ENCODE measurements at regions not wholly inside any gene's neighbourhood (a gene's known extent, or its start where the extent isn't known, plus 50 kb on each side); places are given as distances from the start of the nearest gene placed in this dataset.
"Not testable (repeated sequence)": the region's sequence is repeated elsewhere in the genome, so short reads cannot be mapped to it uniquely, and the experiment has no call there.

DNA sequence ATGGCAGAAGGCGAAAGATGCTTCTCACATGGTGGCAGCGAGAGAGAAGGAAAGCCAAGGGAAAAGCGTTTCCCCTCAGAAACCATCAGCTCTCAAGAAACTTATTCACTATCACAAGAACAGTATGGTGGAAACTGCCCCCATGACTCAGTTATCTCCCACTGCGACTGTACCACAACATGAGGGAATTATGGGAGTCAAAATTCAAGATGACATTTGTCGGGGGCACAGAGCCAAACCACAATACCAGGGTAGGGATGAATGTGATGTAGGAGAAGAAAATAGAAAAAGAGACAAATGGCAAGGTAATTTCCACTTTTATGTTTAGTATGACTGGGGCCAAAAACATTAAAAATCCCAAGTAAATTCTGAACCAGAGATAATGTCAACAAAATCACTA lies 216.8 kb downstream of the TRIM36 start:
- no peak for DNase-seq (ENCODE audit: low spot score)

- DNase-seq (ENCODE audit: low spot score): no peak
Measured at GRCh38 chr5:114949756-114950155, 220.0 kb downstream of the TRIM36 start.

- no peak for DNase-seq (ENCODE audit: low spot score)
Measured at GRCh38 chr5:114948986-114949621, 220.6 kb downstream of the TRIM36 start.

- DNase-seq (ENCODE audit: low spot score): no peak
Measured at GRCh38 chr5:114948363-114948762, 221.3 kb downstream of the TRIM36 start.

GRCh38 chr5:114940709-114941108 lies 229.0 kb downstream of the TRIM36 start:
- DNase-seq (ENCODE audit: low spot score): no peak

GRCh38 chr5:114935490-114935889 lies 234.2 kb downstream of the TRIM36 start:
- no peak for DNase-seq (ENCODE audit: low spot score)

DNA sequence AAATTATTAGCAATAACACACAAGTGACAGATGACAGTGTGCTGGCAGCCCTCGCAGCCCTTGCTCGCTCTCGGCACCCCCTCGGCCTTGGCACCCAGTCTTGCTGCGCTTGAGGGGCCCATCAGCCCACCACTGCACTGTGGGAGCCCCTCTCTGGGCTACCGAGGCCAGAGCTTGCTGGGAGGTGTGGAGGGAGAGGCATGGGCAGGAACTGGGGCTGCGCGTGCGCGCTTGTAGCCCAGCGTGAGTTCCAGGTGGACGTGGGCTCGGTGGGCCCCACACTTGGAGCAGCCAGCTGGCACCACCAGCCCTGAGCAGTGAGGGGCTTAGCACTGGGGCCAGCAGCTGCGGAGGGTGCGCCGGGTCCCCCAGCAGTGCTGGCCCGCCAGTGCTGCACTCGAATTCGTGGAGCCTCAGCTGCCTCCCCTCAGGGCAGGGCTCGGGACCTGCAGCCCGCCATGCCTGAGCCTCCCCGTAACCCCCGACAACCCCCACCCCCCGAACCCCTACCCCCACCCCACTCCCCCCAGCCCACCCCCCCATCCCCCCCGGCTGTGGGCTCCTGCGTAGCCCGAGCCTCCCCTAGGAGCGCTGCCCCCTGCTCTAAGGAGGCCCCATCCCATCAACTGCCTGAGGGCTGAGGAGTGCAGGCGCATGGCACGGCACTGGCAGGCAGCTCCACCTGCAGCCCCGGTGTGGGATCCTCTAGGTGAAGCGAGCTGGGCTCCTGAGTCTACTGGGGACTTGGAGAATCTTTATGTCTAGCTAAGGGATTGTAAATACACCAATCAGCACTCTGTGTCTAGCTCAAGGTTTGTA lies 240.9 kb downstream of the TRIM36 start:
- no peak for DNase-seq (ENCODE audit: low spot score)

- DNase-seq (ENCODE audit: low spot score): no peak
Measured at GRCh38 chr5:114924769-114925168, 244.9 kb downstream of the TRIM36 start.

DNA sequence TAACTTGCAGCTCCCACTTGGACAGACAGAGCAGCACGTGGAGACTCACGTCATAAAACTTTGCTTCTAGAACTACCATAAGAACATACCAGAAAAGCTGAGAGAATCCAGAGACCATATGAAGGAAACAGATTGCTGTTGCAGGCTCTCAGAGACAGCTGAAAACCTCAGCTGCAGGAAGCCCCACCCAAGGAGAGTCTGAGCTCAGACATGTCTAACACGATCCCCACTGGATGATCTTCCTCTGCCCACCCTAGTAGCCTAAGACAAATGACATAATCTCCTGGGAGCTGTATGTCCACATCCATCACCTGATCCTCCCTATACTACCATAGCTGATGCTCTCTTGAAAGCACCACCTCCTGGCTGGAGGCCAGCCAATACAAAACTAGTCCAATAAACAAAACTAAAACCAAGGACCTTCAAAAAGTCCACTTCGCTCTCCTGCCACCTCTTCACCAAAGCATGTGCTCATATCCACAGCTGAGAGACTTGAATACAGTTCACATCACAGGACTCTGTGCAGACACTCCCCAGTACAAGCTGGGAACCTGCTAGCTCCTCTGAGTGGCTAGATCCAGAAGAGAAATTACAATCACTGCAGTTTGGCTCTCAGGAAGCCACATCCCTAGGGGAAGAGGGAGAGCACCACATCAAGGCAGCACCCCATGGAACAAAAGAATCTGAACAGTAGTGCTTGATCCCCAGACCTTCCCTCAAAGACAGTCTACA lies 257.4 kb downstream of the TRIM36 start:
- DNase-seq (ENCODE audit: low spot score): no peak

- no peak for DNase-seq (ENCODE audit: low spot score)
Measured at GRCh38 chr5:114910727-114911126, 259.0 kb downstream of the TRIM36 start.

DNA sequence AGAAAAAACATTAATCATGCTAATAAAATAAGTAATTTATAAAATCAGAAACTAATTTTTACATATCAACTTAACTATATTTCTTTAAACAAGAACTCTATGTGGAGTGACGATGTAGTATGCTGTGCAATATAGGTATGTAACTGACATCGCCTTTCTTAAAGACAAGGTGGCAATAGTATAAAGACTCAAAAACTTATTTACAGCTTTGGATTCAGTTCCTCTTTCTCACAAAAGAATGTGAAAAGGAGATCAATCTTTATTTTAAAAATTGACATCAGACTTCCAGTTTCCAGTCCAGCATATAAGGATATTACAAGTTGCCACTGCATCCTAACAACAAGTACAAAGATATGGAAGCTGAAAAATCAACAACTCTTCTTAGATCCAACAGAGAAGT lies 260.3 kb downstream of the TRIM36 start:
- no peak for DNase-seq (ENCODE audit: low spot score)

GRCh38 chr5:114903767-114904166 lies 265.9 kb downstream of the TRIM36 start:
- no peak for DNase-seq (ENCODE audit: low spot score)

DNA sequence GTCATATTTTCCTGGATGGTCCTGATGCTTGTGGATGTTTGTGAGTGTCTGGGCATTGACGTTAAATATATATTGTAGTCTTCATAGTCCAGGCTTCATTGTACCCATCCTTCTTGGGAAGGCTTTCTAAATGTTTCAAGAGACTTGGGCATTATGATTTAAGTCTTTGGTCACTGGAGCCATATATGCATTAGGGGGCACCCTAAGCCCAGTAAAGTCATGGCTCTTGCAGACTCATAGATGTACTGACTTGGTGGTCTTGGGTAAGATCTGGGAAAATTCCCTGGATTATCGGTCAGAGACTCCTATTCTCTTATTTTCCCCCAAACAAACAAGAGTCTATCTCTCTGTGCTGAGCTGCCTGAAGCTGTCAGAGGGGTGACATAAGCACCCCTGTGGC lies 271.1 kb downstream of the TRIM36 start:
- DNase-seq (ENCODE audit: low spot score): no peak

DNA sequence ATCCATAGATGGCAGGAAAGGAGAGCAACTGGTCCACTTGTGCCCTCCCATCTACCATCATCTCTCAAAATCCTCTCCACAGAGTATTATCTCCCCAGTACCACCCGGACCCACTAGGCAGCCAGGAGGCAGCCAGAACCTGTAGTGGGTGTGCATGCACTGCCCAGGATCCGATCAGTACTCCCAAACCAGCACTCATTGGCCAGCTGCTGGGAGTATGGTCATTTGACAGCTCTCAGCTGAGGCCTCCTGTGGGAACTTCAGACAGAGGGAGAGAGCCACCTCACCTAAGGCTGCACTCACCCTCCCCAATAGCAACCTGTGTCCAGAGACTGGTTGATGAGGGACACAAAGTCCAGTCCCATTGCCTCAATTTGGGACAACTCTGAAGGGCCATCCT lies 286.0 kb downstream of the TRIM36 start:
- no peak for DNase-seq (ENCODE audit: low spot score)

DNA sequence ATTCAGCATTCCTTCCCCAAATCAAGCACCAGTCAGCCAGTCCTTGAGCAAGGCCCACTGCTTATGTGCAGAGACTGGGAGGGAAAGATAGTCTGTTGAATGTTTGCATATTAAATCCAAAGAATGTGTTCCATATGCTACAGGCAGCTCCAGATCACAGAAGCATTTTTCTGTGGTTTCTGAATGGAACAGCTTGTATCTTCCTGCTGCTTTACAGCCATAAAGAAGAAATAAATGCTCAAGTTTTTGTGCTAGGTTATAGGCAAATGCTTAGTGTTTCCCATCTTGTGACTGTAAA lies 310.3 kb downstream of the TRIM36 start:
- DNase-seq (ENCODE audit: low spot score): no peak

- no peak for DNase-seq (ENCODE audit: low spot score)
Measured at GRCh38 chr5:114858665-114859437, 310.9 kb downstream of the TRIM36 start.

- no peak for DNase-seq (ENCODE audit: low spot score)
Measured at GRCh38 chr5:114857941-114858551, 311.7 kb downstream of the TRIM36 start.

DNA sequence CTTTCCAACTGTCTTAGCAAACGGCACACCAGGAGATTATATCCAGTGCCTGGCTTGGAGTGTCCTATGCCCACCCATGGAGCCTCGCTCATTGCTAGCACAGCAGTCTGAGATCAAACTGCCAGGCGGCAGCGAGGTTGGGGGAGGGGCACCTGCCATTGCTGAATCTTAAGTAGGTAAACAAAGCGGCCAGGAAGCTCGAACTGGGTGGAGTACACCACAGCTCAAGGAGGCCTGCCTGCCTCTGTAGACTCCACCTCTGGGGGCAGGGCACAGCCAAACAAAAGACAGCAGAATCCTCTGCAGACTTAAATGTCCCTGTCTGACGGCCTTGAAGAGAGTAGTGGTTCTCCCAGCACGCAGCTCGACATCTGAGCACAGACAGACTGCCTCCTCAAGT lies 325.0 kb downstream of the TRIM36 start:
- DNase-seq (ENCODE audit: low spot score): not testable (repeated sequence)

- DNase-seq (ENCODE audit: low spot score): no peak
Measured at GRCh38 chr5:114839360-114839759, 330.3 kb downstream of the TRIM36 start.

DNA sequence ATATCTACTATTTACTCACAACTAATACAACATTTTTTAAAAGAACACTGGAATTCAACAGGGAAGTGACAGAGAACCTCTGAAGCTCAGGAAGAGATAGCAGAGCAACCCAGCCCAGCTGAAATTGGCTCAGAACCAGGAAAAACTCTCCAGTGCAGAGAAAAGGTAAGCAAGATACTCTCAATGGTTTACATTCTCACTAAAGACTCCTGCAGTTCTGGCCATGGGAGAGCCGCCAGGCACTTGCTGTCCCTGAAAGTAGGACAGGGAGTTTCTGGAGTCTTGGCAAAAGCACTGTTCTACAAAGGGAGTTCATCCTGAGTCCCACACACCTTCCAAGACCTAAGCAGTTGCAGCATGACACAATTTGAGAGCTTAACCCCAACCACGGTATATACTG lies 330.8 kb downstream of the TRIM36 start:
- no peak for DNase-seq (ENCODE audit: low spot score)

GRCh38 chr5:114830114-114830513 lies 339.6 kb downstream of the TRIM36 start:
- DNase-seq (ENCODE audit: low spot score): no peak

GRCh38 chr5:114822863-114823262 lies 346.8 kb downstream of the TRIM36 start:
- DNase-seq (ENCODE audit: low spot score): no peak
